ENCODE measurements at regions not wholly inside any gene's neighbourhood (a gene's known extent, or its start where the extent isn't known, plus 50 kb on each side); places are given as distances from the start of the nearest gene placed in this dataset.

DNA sequence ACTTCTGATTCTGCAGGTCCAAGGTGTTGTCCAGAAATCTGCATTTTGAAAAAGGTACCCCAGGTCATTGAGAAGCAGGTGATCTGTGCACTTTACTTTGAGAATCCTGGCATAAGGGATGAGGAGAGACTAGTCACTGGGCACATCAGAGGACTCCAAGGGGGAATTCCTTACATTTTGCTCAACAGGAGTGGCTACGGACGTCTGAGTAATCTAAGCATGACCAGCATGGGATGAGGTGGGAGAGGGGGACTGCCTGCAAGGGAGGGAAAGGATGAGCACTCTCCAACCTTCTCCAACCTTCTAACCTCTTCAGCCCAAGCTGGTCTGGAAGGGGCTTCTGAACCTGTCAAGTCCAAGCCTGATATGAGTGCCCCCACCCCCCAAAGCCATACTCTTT, 55.5 kb downstream of the MARCHF4 start:
- Histone ChIP-seq H3K9me3 (peaks cover 0 to 6% (median 0%) of the 10 kb centered on the region in 11 donors), H3K27me3 (peaks cover 0 to 36% (median 6%) of the 10 kb centered on the region in 7 donors), H3K27ac (no peak overlapping the region), H3K4me3 (no peak overlapping the region), H3K36me3 (no peaks in the 10 kb centered on the region), H3K4me1 (peaks cover 0 to 6% (median 0%) of the 10 kb centered on the region in 9 donors)
- intact Hi-C loops (cut with DNase I), result no loop called here
- ATAC-seq, result no peak
- no peak for TF ChIP-seq CTCF (IDR thresholded peaks at IDR 0.05)
- DNase-seq, result no peak
- 77 to 88% methylated on average over 2 of the region's 2 CpGs for WGBS, 2 donors

- 26 to 28% methylated on average over 19 of the region's 19 CpGs for WGBS, 2 donors
- TF ChIP-seq CTCF (IDR thresholded peaks at IDR 0.05), result no peak
Observed at GRCh38 chr2:216315802-216316603, 56.3 kb downstream of the MARCHF4 start.

GRCh38 chr2:216312441-216312840, 59.8 kb downstream of the MARCHF4 start:
- Histone ChIP-seq H3K4me3 (no peak overlapping the region), H3K27me3 (peaks cover 0 to 26% (median 6%) of the 10 kb centered on the region in 7 donors), H3K4me1 (peaks cover 0 to 8% (median 0%) of the 10 kb centered on the region in 9 donors), H3K36me3 (no peaks in the 10 kb centered on the region), H3K27ac (no peak overlapping the region), H3K9me3 (peaks cover 0 to 6% (median 0%) of the 10 kb centered on the region in 11 donors)
- WGBS, 2 donors, result 90 to 93% methylated on average over 1 of the region's 1 CpG
- no peak for DNase-seq
- intact Hi-C loops (cut with DNase I), result no loop called here
- no peak for ATAC-seq
- TF ChIP-seq CTCF (IDR thresholded peaks at IDR 0.05), result no peak

More at GRCh38 chr2:216315802-216316603, 56.3 kb downstream of the MARCHF4 start:
- Histone ChIP-seq H3K4me1 (peaks cover 0 to 6% (median 0%) of the 10 kb centered on the region in 9 donors), H3K4me3 (no peak overlapping the region), H3K27me3 (peaks cover 0 to 36% (median 6%) of the 10 kb centered on the region in 7 donors), H3K27ac (no peak overlapping the region), H3K9me3 (peaks cover 0 to 6% (median 0%) of the 10 kb centered on the region in 11 donors), H3K36me3 (no peaks in the 10 kb centered on the region)
- no peak for DNase-seq
- ATAC-seq, result peak in 4 of 8 donors; percentile 50 to 91 (median 69)
- intact Hi-C loops (cut with DNase I), result no loop called here

- intact Hi-C loops (cut with DNase I), result no loop called here
- H3K27me3 ChIP-seq, result peaks cover 0 to 4% (median 0%) of the 10 kb centered on the region in 7 donors
- H3K27ac ChIP-seq, result no peak overlapping the region
- H3K36me3 ChIP-seq, result no peaks in the 10 kb centered on the region
- no peak overlapping the region for H3K4me3 ChIP-seq
- WGBS, 2 donors, result 55 to 65% methylated on average over 5 of the region's 5 CpGs
- DNase-seq (no peak), ATAC-seq (peak in 1 of 8 donors; percentile 70)
- no peak for TF ChIP-seq CTCF (IDR thresholded peaks at IDR 0.05)
- H3K9me3 ChIP-seq, result no peaks in the 10 kb centered on the region
- H3K4me1 ChIP-seq, result peaks cover 0 to 10% (median 0%) of the 10 kb centered on the region in 9 donors
Observed at GRCh38 chr2:216308576-216308975, 63.7 kb downstream of the MARCHF4 start.

Data from heart right ventricle (tissue), 16 donors.